Astrocyte (in vitro differentiated cells and primary cell): ENCODE measurements at regions not wholly inside any gene's neighbourhood (a gene's known extent, or its start where the extent isn't known, plus 50 kb on each side); places are given as distances from the start of the nearest gene placed in this dataset.

ENCODE experiments used
- CTCF ChIP-seq: IDR thresholded peaks from 2 replicates; pipeline ENCODE4 v1.5.1; 2011; ENCODE audit warnings: low read depth, mild to moderate bottlenecking, inconsistent platforms, low read length, moderate library complexity; ENCODE audit not compliant: insufficient read depth
- EZH2 ChIP-seq: IDR thresholded peaks from 2 replicates; pipeline ENCODE4 v1.6.1; 2012; ENCODE audit warnings: mild to moderate bottlenecking, low read length, inconsistent platforms; ENCODE audit not compliant: insufficient read depth

GRCh38 chrX:141341743-141342142 is 99.4 kb upstream of the SPANXC start:
- TF ChIP-seq CTCF, result no peak
- no peak for TF ChIP-seq EZH2
